IMR-90 (cell line): ENCODE measurements at regions not wholly inside any gene's neighbourhood (a gene's known extent, or its start where the extent isn't known, plus 50 kb on each side); places are given as distances from the start of the nearest gene placed in this dataset.

ENCODE experiments used
- ATAC-seq: fragments of 200-7000 bp; cut with Tn5 transposase; 2 replicates; pipeline ENCODE4 v1.9.1; 2020; ENCODE audit warnings: low read depth, mild to moderate bottlenecking, moderate library complexity
- BruUV-seq: library from RNA; stranded (reverse); fragments of 400-500 nt; replicated peaks from 2 replicates; lab custom pipeline; 2021; lab: Mats Ljungman, UMichigan
- CTCF ChIA-PET: fragments of 300-600 bp; formaldehyde crosslinking; extraction: SDS; loops from one replicate; lab custom pipeline; 2021; ENCODE audit warnings: antibody characterized with exemption; lab: Yijun Ruan, JAX
- POLR2A ChIA-PET: fragments of 300-600 bp; sonication (Branson Sonifier 250); formaldehyde crosslinking; loops from one replicate; lab custom pipeline; 2022; ENCODE audit warnings: antibody characterized with exemption; ENCODE audit not compliant: unreplicated experiment; lab: Charles Lee
- DNase-seq: peaks from one replicate; pipeline ENCODE4 v3.0.0; 2013
- H2AFZ ChIP-seq: replicated peaks from 2 replicates; pipeline ENCODE3; 2013; ENCODE audit warnings: low read length, mild to moderate bottlenecking; ENCODE audit not compliant: poor library complexity
- H2AK5ac ChIP-seq: 2 replicates; pipeline ENCODE4 v1.6.1; 2013; ENCODE audit warnings: low read depth, low read length, inconsistent platforms
- H2AK9ac ChIP-seq: replicated peaks from 2 replicates; pipeline ENCODE3; 2013; ENCODE audit warnings: mild to moderate bottlenecking, low read depth, low read length, moderate library complexity; ENCODE audit not compliant: poor library complexity
- H2BK120ac ChIP-seq: 2 replicates; pipeline ENCODE4 v1.6.1; 2013; ENCODE audit warnings: low read depth, low read length, inconsistent platforms
- H2BK15ac ChIP-seq: 3 replicates; pipeline ENCODE4 v1.6.1; 2013; ENCODE audit warnings: low read depth, low read length, inconsistent platforms
- H2BK20ac ChIP-seq: 2 replicates; pipeline ENCODE4 v1.6.1; 2013; ENCODE audit warnings: low read depth, mild to moderate bottlenecking, inconsistent platforms, low read length, moderate library complexity
- H2BK5ac ChIP-seq: 2 replicates; pipeline ENCODE4 v1.6.1; 2013; ENCODE audit warnings: mild to moderate bottlenecking, low read depth, low read length, inconsistent platforms; ENCODE audit not compliant: poor library complexity, severe bottlenecking
- H3K14ac ChIP-seq: replicated peaks from 2 replicates; pipeline ENCODE4 v1.6.1; 2013; ENCODE audit warnings: low read depth, low read length, inconsistent platforms
- H3K18ac ChIP-seq: 2 replicates; pipeline ENCODE4 v1.6.1; 2013; ENCODE audit warnings: low read depth, low read length, control low read depth
- H3K23ac ChIP-seq: 2 replicates; pipeline ENCODE4 v1.6.1; 2013; ENCODE audit warnings: low read depth, low read length, inconsistent platforms
- H3K27ac ChIP-seq: 2 replicates; pipeline ENCODE4 v1.5.1; 2013; ENCODE audit warnings: mild to moderate bottlenecking, control low read depth, low read length; ENCODE audit not compliant: insufficient read depth
- H3K27me3 ChIP-seq: 2 replicates; pipeline ENCODE4 v1.6.1; 2013; ENCODE audit warnings: low read length; ENCODE audit not compliant: control insufficient read depth, insufficient read depth
- H3K36me3 ChIP-seq: 2 replicates; pipeline ENCODE4 v1.6.1; 2013; ENCODE audit warnings: low read length, mixed read lengths; ENCODE audit not compliant: control insufficient read depth, insufficient read depth
- H3K4ac ChIP-seq: 2 replicates; pipeline ENCODE4 v1.6.1; 2013; ENCODE audit warnings: low read depth, low read length, inconsistent platforms
- H3K4me1 ChIP-seq: 2 replicates; pipeline ENCODE4 v1.6.1; 2013; ENCODE audit warnings: low read length, mixed read lengths; ENCODE audit not compliant: control insufficient read depth, insufficient read depth
- H3K4me2 ChIP-seq: 2 replicates; pipeline ENCODE4 v1.6.1; 2013; ENCODE audit warnings: low read depth, mild to moderate bottlenecking, control low read depth, low read length, moderate library complexity
- H3K4me3 ChIP-seq: 2 replicates; pipeline ENCODE4 v1.5.1; 2013; ENCODE audit warnings: low read depth, mild to moderate bottlenecking, control low read depth, low read length, moderate library complexity; ENCODE audit not compliant: insufficient read depth
- H3K56ac ChIP-seq: 2 replicates; pipeline ENCODE4 v1.6.1; 2013; ENCODE audit warnings: low read length, inconsistent platforms; ENCODE audit not compliant: insufficient read depth; ENCODE audit errors: extremely low read depth
- H3K79me1 ChIP-seq, 2 experiments: 2 replicates each; pipeline ENCODE4 v1.6.1; 2013; ENCODE audit warnings: low read length in 2 of 2, inconsistent platforms in 1 of 2, low read depth in 1 of 2
- H3K9ac ChIP-seq: 2 replicates; pipeline ENCODE4 v1.6.1; 2013; ENCODE audit warnings: low read depth, low read length, control low read depth
- H3K9me1 ChIP-seq: 2 replicates; pipeline ENCODE4 v1.6.1; 2013; ENCODE audit warnings: low read length, inconsistent platforms; ENCODE audit not compliant: insufficient read depth
- H3K9me3 ChIP-seq: 2 replicates; pipeline ENCODE4 v1.6.1; 2013; ENCODE audit warnings: low read length; ENCODE audit not compliant: control insufficient read depth, insufficient read depth
- H4K20me1 ChIP-seq: 2 replicates; pipeline ENCODE4 v1.6.1; 2013; ENCODE audit warnings: low read length, inconsistent platforms; ENCODE audit not compliant: insufficient read depth
- H4K5ac ChIP-seq: 2 replicates; pipeline ENCODE4 v1.6.1; 2013; ENCODE audit warnings: mild to moderate bottlenecking, low read depth, low read length, control low read depth
- H4K8ac ChIP-seq, 2 experiments: 2 replicates each; pipeline ENCODE4 v1.6.1; 2013; ENCODE audit warnings: low read depth in 2 of 2, low read length in 2 of 2, control low read depth in 1 of 2, inconsistent platforms in 1 of 2
- H4K91ac ChIP-seq: 2 replicates; pipeline ENCODE4 v1.6.1; 2013; ENCODE audit warnings: low read depth, low read length, inconsistent platforms; ENCODE audit not compliant: insufficient read depth
- BHLHE40 ChIP-seq: fragments of 150-350 bp; IDR thresholded peaks from 2 replicates; pipeline ENCODE4 v1.6.1; 2016; ENCODE audit warnings: mild to moderate bottlenecking, low read depth, low read length
- CHD1 ChIP-seq: IDR thresholded peaks from 2 replicates; pipeline ENCODE4 v1.6.1; 2012; ENCODE audit warnings: low read depth, low read length, improper control_type of control experiment
- CTCF ChIP-seq: conservative IDR thresholded peaks from 2 replicates; pipeline ENCODE4 v1.5.1; 2012; ENCODE audit warnings: mild to moderate bottlenecking, low read depth, low read length, improper control_type of control experiment
- MAFK ChIP-seq: IDR thresholded peaks from 2 replicates; pipeline ENCODE4 v1.6.1; 2012; ENCODE audit warnings: low read depth, low read length, improper control_type of control experiment
- MAZ ChIP-seq: IDR thresholded peaks from 2 replicates; pipeline ENCODE4 v1.6.1; 2012; ENCODE audit warnings: low read depth, mild to moderate bottlenecking, low read length, improper control_type of control experiment, moderate library complexity, borderline replicate concordance
- NFE2L2 ChIP-seq: fragments of 150-350 bp; IDR thresholded peaks from 2 replicates; pipeline ENCODE4 v1.6.1; 2016; ENCODE audit warnings: low read depth, mild to moderate bottlenecking, low read length
- POLR2A ChIP-seq: IDR thresholded peaks from 2 replicates; pipeline ENCODE4 v1.6.1; 2012; ENCODE audit warnings: mild to moderate bottlenecking, low read depth, low read length
- RFX5 ChIP-seq: IDR thresholded peaks from 2 replicates; pipeline ENCODE4 v1.8.0; 2012; ENCODE audit warnings: low read depth, mild to moderate bottlenecking, low read length, moderate library complexity
- SMC3 ChIP-seq: fragments of 150-350 bp; IDR thresholded peaks from 2 replicates; pipeline ENCODE4 v1.6.1; 2016; ENCODE audit warnings: low read depth, mild to moderate bottlenecking, antibody characterized with exemption, low read length, moderate library complexity
- WGBS, 2 experiments: methylation state at CpG; one replicate each; pipeline versions ENCODE4 v1.1.5 to v1.1.7; 2013; ENCODE audit warnings: missing lambda C conversion rate in 2 of 2; ENCODE audit not compliant: insufficient read length in 1 of 2; ENCODE audit errors: extremely low coverage in 2 of 2; 5-methylcytosine and 5-hydroxymethylcytosine counted together
- dilution Hi-C: fragments of 300-500 bp; cut with HindIII; formaldehyde crosslinking; loops from one replicate; pipeline ENCODE4 v1.14.3; 2018; ENCODE audit warnings: low sequenced_read_pairs; ENCODE audit not compliant: unreplicated experiment
- in situ Hi-C: fragments of 300-500 bp; cut with MboI; formaldehyde crosslinking; loops from 3 replicates; pipeline ENCODE4 v1.14.3; 2019; ENCODE audit warnings: low sequenced_read_pairs, inconsistent platforms, mixed read lengths
- intact Hi-C: fragments of 100-400 bp; cut with micrococcal nuclease; formaldehyde crosslinking; loops from 2 replicates; pipeline ENCODE4 v1.10.0; 2022
- TF ChIP-seq, protein P1 (sequence below): fragments of 150-350 bp; IDR thresholded peaks from 2 replicates; pipeline ENCODE4 v1.6.1; 2017; ENCODE audit warnings: mild to moderate bottlenecking, antibody characterized with exemption, low read length, low read depth

DNA sequence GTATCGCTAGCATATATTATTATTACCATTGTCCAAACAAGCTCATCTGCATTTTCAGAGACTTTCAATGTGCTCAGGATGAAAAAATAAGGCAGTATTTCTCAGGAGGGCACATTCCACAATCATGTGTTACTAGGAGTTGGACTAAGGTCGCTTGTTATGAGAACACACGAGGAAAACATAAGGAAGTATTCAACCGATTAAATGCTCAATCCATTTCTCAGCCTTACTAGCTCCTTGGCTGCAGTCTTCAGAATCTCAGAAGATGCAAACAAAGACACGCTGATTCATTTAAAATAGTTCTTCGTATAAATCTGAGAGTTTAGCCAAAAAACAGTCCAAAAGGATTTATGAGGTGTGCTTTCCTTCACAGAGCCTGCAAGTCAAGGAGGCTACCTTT, 82.0 kb upstream of the JAK1 start (continued):
- TF ChIP-seq CTCF: no peak
- no peak for TF ChIP-seq SMC3
- TF ChIP-seq NFE2L2: no peak

GRCh38 chr1:65049941-65050713, 83.8 kb upstream of the JAK1 start:
- Histone ChIP-seq H3K9ac (no peak overlapping the region), H3K4me2 (no peak overlapping the region), H3K4me3 (no peak overlapping the region), H3K27ac (no peak overlapping the region), H3K18ac (no peak overlapping the region), H3K79me1 (no peaks in the 10 kb centered on the region), H4K5ac (no peak overlapping the region), H4K8ac (no peak overlapping the region), H3K36me3 (peaks cover 2% of the 10 kb centered on the region; the same call in 1 of the 2 replicates), H3K27me3 (0 out of 2 replicates have a peak, but pooled peaks cover 2% of the 10 kb centered on the region), H3K9me1 (no peaks in the 10 kb centered on the region), H2AK9ac (no peak overlapping the region), H2BK120ac (no peak overlapping the region), H4K91ac (no peak overlapping the region), H3K14ac (no peak overlapping the region), H2AFZ (no peak overlapping the region), H3K23ac (no peak overlapping the region), H4K20me1 (no peaks in the 10 kb centered on the region), H2BK5ac (no peak overlapping the region), H3K4ac (no peak overlapping the region), H2BK20ac (no peak overlapping the region), H3K4me1 (peaks cover 2% of the 10 kb centered on the region; the same call in 1 of the 2 replicates), H2BK15ac (no peak overlapping the region), H2AK5ac (no peak overlapping the region), H3K56ac (no peak overlapping the region), H3K9me3 (no peaks in the 10 kb centered on the region)
- CTCF ChIA-PET: no interaction called here
- intact Hi-C loops: no loop called here
- TF ChIP-seq NFE2L2 (no peak), MAZ (no peak), POLR2A (no peak), MAFK (no peak), BHLHE40 (no peak), CHD1 (no peak), RFX5 (no peak), CTCF (no peak)
- TF ChIP-seq, protein P1, sequence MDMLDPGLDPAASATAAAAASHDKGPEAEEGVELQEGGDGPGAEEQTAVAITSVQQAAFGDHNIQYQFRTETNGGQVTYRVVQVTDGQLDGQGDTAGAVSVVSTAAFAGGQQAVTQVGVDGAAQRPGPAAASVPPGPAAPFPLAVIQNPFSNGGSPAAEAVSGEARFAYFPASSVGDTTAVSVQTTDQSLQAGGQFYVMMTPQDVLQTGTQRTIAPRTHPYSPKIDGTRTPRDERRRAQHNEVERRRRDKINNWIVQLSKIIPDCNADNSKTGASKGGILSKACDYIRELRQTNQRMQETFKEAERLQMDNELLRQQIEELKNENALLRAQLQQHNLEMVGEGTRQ: no peak
- dilution Hi-C loops: no loop called here
- BruUV-seq: no TSS peak
- WGBS, 2 experiments: no CpG with 5 or more reads among the region's 5 CpGs
- in situ Hi-C loops: no loop called here
- no peak for ATAC-seq
- no peak for DNase-seq
- POLR2A ChIA-PET: no interaction called here
